HEK293T (cell line): ENCODE measurements at regions not wholly inside any gene's neighbourhood (a gene's known extent, or its start where the extent isn't known, plus 50 kb on each side); places are given as distances from the start of the nearest gene placed in this dataset.

Experiments
- BHLHE40 ChIP-seq: fragments of 450-650 bp; IDR thresholded peaks from 2 replicates; pipeline ENCODE4 v1.6.1; 2016; ENCODE audit warnings: mild to moderate bottlenecking, moderate library complexity, borderline replicate concordance
- ELF4 ChIP-seq: fragments of 450-650 bp; IDR thresholded peaks from 2 replicates; pipeline ENCODE4 v1.6.1; 2017; ENCODE audit warnings: antibody characterized with exemption
- FOXM1 ChIP-seq: fragments of 450-650 bp; IDR thresholded peaks from 2 replicates; pipeline ENCODE4 v1.6.1; 2017; ENCODE audit warnings: mild to moderate bottlenecking, borderline replicate concordance
- L3MBTL2 ChIP-seq: fragments of 450-650 bp; conservative IDR thresholded peaks from 2 replicates; pipeline ENCODE4 v1.6.1; 2016; ENCODE audit warnings: mild to moderate bottlenecking
- SUZ12 ChIP-seq: fragments of 450-650 bp; IDR thresholded peaks from 2 replicates; pipeline ENCODE4 v1.6.1; 2016; ENCODE audit warnings: mild to moderate bottlenecking
- TARDBP ChIP-seq: fragments of 450-650 bp; IDR thresholded peaks from 2 replicates; pipeline ENCODE4 v1.6.1; 2016
- ZNF384 ChIP-seq: fragments of 450-650 bp; IDR thresholded peaks from 2 replicates; pipeline ENCODE4 v1.6.1; 2016

GRCh38 chr2:147792966-147793617 lies 51.7 kb upstream of the ACVR2A start:
- TF ChIP-seq TARDBP (no peak), ELF4 (no peak), BHLHE40 (no peak), L3MBTL2 (no peak), ZNF384 (no peak), SUZ12 (no peak), FOXM1 (no peak)
